ENCODE measurements at regions not wholly inside any gene's neighbourhood (a gene's known extent, or its start where the extent isn't known, plus 50 kb on each side); places are given as distances from the start of the nearest gene placed in this dataset.
"Not testable (repeated sequence)": the region's sequence is repeated elsewhere in the genome, so short reads cannot be mapped to it uniquely, and the experiment has no call there.

DNA sequence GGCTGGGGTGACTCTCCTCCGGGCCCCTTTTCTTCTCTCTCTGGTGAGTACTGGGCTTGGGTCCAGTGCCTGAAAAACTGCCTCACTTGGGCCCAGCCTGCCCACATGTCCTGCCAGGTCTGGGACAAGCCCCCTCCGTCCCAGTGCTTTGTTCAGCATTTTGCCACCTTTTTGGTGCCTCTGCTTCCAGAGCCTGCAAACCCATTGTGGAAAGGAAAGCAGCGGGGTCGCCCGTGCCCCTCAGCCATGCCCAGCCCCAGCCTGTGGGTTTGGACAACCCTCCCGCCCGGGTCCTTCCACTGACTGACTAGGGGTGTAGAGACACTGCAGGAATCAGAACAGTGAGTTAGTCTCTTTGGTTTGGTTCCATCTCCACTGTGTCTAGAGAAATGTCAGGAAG is 140.7 kb upstream of the ALKAL2 start:
- DNase-seq (ENCODE audit: low read depth in 3 of 3) = no peak

DNA sequence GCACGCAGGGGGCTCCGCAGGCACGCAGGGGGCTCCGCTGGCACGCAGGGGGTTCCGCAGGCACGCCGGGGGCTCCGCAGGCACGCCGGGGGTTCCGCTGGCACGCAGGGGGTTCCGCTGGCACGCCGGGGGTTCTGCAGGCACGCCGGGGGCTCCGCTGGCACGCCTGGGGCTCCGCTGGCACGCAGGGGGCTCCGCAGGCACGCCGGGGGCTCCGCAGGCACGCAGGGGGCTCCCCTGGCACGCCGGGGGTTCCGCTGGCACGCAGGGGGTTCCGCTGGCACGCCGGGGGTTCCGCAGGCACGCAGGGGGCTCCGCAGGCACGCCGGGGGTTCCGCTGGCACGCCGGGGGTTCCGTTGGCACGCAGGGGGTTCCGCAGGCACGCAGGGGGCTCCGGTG is 138.8 kb upstream of the ALKAL2 start:
- DNase-seq (ENCODE audit: low read depth in 3 of 3) = not testable (repeated sequence)

GRCh38 chr2:425947-426346 is 138.1 kb upstream of the ALKAL2 start:
- DNase-seq (ENCODE audit: low read depth in 3 of 3) = no peak

GRCh38 chr2:425243-425642 is 137.4 kb upstream of the ALKAL2 start:
- no peak for DNase-seq (ENCODE audit: low read depth in 3 of 3)

GRCh38 chr2:424306-425171 is 136.6 kb upstream of the ALKAL2 start:
- DNase-seq (ENCODE audit: low read depth in 3 of 3) = no peak

DNA sequence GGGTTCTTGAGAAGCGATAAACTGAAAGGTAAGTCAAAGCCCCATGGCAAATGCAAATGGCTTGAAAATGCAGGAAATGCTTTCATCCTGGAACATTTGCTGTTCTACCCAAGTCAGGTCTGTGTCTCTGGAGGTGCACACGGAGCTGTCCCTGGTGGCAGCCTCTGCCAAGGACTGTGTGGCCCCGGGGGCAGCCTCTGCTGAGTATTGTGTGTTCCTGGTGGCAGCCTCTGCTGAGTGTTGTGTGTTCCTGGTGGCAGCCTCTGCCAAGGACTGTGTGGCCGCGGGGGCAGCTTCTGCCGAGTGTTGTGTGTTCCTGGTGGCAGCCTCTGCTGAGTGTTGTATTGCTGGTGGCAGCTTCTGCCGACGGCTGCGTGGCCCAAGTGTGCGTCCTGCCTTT is 135.6 kb upstream of the ALKAL2 start:
- DNase-seq (ENCODE audit: low read depth in 3 of 3) = no peak

GRCh38 chr2:422676-423435 is 135.0 kb upstream of the ALKAL2 start:
- DNase-seq (ENCODE audit: low read depth in 3 of 3) = no peak

DNA sequence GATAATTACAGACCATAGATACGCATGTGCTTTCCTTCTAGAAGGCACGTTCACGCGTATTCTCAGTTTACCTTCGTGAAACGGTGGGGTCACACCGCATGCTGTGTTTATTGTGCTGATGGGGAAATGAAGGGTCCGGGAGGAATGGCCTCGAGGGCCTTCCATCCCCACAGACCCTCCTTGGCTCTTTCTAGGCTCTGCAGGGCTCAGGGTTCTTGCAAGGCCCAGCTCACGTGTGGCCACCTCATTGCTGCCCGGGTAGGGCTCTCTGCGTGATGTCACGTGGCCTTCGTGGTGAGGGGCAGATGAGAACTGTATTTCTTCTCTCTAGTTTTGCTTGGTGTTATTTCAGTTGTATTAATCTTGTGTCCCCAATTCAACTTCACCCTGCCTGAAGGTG is 133.5 kb upstream of the ALKAL2 start:
- no peak for DNase-seq (ENCODE audit: low read depth in 3 of 3)

- DNase-seq (ENCODE audit: low read depth in 3 of 3) = no peak
Measured at GRCh38 chr2:419687-420317, 131.9 kb upstream of the ALKAL2 start.

GRCh38 chr2:417662-418061 is 129.8 kb upstream of the ALKAL2 start:
- DNase-seq (ENCODE audit: low read depth in 3 of 3) = no peak

GRCh38 chr2:417006-417405 is 129.1 kb upstream of the ALKAL2 start:
- DNase-seq (ENCODE audit: low read depth in 3 of 3) = no peak

GRCh38 chr2:415986-416610 is 128.2 kb upstream of the ALKAL2 start:
- DNase-seq (ENCODE audit: low read depth in 3 of 3) = no peak

DNA sequence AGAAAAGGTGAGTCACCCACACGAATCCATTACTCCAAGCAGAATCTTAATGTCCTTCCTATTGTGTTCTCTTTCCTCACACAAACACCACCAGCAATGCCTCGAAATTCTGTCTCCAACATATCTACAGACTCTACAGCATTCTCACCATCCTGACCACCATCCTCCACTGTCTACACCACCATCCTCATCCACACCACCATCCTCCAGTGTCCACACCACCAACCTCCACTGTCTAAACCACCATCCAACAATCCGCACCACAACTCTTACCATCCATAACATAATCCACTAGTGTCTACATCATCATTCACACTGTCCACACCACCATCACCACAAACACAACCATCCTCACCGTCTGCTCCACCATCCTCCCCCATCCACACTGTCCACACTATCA is 121.6 kb upstream of the ALKAL2 start:
- no peak for DNase-seq (ENCODE audit: low read depth in 3 of 3)

GRCh38 chr2:407630-408029 is 119.7 kb upstream of the ALKAL2 start:
- DNase-seq (ENCODE audit: low read depth in 3 of 3) = no peak

DNA sequence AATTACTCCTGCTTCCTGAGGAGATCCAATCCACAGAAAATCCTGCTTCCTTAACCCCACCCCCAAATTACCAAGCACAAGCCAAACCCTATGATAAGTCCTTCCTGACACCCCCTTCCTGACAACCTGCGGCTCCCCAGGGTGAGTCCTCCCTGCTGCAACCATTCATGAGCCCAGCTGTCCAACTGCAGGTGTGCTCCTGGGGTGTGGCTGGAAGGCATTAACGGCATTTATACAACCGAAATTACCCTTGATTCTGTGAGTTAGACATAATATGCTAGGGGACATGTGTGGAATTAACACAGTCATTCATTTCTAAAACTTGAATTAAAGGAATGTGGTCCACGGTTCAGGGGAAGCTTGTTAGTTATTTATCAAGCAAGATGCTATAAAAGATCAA is 119.0 kb upstream of the ALKAL2 start:
- DNase-seq (ENCODE audit: low read depth in 3 of 3) = no peak

GRCh38 chr2:406231-406630 is 118.3 kb upstream of the ALKAL2 start:
- no peak for DNase-seq (ENCODE audit: low read depth in 3 of 3)

GRCh38 chr2:404581-404980 is 116.7 kb upstream of the ALKAL2 start:
- no peak for DNase-seq (ENCODE audit: low read depth in 3 of 3)

DNA sequence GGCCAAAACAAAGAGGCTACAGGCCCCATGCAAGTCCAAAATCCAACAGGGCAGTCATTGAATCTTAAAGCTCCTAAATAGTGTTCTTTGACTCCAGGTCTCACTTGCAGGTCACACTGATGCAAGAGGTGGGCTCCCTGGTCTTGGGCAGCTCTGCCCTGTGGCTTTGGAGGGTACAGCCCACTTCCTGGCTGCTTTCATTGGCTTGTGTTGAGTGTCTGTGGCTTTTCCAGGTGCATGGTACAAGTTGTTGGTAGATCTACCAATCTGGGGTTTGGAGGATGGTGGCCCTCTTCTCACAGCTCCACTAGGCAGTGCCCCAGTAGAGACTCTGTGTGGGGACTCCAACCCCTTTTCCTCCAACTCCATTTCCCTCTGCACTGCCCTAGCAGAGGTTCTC is 115.8 kb upstream of the ALKAL2 start:
- DNase-seq (ENCODE audit: low read depth in 3 of 3) = no peak

- DNase-seq (ENCODE audit: low read depth in 3 of 3) = no peak
Measured at GRCh38 chr2:402721-403120, 114.8 kb upstream of the ALKAL2 start.

GRCh38 chr2:402206-402605 is 114.3 kb upstream of the ALKAL2 start:
- DNase-seq (ENCODE audit: low read depth in 3 of 3) = no peak

DNA sequence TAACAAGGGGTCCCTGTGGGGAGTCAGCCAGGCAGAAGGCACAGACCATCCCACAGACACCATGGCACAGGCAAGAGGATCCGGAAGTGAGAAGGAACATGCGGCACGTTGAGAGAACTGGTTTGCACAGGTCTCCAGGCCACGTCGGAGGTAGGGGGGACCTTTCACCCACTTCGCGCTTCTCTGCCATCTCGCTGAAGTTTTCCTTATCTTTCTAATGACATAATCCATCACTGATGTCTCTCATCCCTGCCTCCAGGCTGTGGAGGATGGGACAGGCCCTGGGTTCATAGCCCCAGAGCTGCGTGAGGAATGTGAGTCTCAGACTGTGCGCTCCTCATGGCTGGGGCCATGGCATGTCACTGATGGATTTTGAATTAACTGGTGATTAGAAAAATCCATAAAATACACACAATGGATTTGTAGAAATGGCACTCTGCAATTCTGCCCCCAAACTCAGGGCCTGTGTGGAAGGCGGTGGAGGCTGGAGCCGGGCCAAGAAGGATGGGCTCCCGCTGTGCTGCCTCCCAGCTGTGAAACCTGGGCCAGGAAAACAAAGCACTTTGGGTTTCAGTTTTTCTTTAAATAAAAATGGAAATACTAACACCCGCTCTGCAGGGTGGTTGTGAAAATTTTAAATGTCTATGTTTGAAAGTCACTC is 113.3 kb upstream of the ALKAL2 start:
- no peak for DNase-seq (ENCODE audit: low read depth in 3 of 3)

- DNase-seq (ENCODE audit: low read depth in 3 of 3) = no peak
Measured at GRCh38 chr2:397926-398325, 110.0 kb upstream of the ALKAL2 start.

All from stimulated activated CD4-positive, alpha-beta T cell treated with anti-CD3 and anti-CD28 coated beads, TNF-alpha, amount 100 ng/mL, for 24 hours (primary cell).